ENCODE measurements at regions not wholly inside any gene's neighbourhood (a gene's known extent, or its start where the extent isn't known, plus 50 kb on each side); places are given as distances from the start of the nearest gene placed in this dataset.
A peak's percentile ranks its signal among the peaks of the same experiment; 100 is the strongest.

- no peak for DNase-seq
These were observed 58.7 kb downstream of the OTOL1 start for GRCh38 chr3:161555320-161555719.

GRCh38 chr3:161556533-161556932 lies 59.9 kb downstream of the OTOL1 start:
- no peak for DNase-seq

DNA sequence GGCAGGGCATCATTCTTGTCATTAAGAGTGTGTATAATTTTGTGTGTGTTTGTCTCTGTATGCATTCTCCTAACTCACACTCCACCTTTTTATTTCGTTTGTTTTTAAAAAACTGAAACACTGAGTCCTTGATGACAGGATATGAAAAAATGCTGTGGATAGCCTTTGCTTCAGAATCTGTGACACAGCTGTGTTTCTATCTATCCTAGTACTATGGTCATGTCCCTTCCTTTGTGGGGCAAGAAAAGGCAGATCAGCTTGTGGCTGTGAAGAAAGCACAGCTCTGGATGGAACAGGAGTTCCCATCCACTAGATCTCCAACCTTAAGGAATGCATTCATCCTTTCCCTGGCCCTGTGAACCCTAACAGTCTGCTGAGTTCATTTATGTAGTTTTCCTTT lies 60.3 kb downstream of the OTOL1 start:
- no peak for DNase-seq

DNA sequence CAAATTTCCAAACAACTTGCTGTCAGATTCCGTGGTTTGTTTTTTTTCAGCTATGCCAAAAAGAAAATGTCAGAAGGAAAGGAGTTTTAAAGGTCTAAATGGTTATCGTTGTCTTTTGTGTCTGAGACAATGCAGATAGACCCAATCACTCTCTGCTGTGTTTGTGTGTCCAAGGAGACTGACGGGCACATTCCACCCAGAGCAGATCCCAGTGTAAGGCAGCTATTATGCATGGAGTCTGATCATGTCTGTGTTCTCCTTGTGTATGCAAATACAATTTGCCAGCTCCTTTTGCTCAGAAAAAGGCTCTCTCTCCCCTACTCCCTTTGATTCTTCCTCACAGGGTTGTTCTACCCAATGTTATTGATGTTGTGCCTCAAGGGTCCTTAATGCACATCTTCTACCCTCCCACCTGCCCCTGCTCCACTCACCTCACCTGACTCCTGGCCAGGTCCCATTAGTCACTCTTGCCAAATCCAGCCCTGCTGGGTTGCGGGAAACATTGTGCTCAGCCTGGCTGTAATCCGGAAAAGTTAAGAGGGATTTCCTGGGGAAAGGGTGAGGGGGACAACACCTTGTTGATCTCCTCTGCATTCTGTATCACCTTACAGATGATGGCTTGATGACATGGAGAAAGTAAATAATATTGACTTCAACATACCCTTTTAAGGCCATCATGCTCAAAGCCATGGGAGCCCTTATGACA lies 61.0 kb downstream of the OTOL1 start:
- DNase-seq, result no peak

GRCh38 chr3:161558236-161558635 lies 61.6 kb downstream of the OTOL1 start:
- no peak for DNase-seq

- DNase-seq, result peak; percentile 59
These were observed 62.8 kb downstream of the OTOL1 start for GRCh38 chr3:161559177-161559998.

GRCh38 chr3:161560008-161560637 lies 63.5 kb downstream of the OTOL1 start:
- peak; percentile 5 for DNase-seq

- DNase-seq, result no peak
These were observed 71.2 kb downstream of the OTOL1 start for GRCh38 chr3:161567577-161568361.

DNA sequence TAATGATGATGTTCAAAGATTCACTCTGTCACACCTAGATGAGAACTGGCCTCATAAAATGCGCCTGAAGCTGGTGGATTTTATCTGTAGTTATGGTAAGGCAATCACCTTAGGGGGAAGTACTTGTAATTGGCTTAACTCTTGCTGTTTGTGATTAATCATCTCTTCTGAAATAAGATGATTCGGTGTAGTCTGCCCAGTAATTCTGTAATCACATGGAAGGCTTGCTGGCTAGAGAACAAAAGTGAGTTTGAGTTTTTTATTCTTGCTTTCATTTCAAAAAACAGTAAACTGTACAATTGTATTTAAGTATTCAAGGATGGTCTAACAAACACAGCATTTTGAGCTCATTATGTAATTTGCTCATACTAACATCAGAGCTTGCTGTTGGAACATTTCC lies 72.1 kb downstream of the OTOL1 start:
- no peak for DNase-seq

DNA sequence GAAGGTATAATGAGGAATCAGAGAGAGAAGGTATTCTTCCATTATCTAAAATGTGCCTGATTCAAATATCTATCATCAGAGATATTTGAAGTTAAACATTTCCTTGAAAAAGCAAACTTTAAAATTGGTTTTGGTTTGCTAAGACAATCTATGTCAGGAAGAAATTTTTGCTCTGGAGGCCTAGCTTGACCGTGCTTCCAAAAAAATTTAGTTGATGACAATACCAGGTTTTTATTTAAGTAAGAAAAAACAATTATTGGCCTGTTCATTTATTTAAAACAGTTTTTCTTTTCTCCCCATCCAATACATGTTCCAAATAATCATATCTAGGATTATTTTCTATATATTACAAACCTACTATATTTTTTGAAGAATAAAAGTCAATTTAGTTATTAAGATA lies 75.3 kb downstream of the OTOL1 start:
- DNase-seq, result no peak

DNA sequence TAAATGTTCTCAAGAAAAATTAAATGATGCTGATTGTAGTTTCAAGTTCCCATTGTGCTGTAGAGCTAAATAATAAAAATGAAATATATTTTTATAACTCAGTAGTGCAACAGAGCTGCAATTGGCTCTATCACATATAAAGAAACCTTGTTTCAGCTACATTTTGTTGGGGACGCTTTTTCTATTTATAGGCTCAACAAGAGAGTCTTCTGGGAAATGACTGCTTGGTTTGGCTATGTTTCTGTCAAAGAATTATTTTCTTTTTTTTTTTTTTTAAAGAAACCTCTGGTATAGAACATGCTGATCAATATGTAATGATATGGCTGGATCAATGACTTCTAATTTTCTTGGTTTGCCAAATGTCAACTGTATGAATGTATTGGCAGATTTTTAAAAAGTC lies 76.5 kb downstream of the OTOL1 start:
- no peak for DNase-seq

- no peak for DNase-seq
These were observed 79.3 kb downstream of the OTOL1 start for GRCh38 chr3:161575901-161576300.

GRCh38 chr3:161576311-161576710 lies 79.7 kb downstream of the OTOL1 start:
- DNase-seq, result no peak

DNA sequence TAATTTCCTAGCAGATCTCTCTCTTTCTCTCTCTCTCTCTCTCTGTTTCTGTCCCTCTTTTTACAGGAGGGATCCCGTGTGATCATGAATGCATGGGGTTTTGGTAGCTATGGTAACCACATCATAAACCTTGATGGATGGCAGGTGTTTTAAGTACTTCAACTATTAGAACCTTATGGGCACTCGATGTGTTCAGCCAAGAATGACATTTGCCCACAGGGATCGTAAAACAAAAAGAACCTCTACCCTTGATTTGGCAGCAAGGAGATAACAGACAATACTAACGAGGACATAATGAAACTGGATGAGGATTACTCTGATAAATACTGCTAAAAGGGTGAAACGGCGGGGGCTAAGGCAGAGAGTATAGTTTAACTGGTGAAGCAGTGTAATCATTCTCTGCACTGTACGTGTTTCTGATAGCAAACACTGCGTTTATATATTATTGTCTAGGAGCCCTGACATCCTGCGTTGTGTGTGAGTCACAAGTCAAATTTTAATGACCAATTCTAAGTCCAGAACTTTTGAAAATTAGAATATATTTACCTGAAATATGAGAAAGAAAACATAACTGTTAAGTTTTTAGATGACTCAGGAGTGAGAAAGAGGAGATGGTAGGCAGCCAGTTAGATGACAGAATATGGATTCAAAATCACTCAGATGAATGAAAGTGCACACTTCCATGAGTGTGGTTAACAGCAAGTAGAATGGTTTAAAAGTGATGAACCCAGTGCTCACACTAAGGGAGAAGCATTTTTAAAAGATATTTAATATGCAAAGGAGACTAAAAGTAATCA lies 80.3 kb downstream of the OTOL1 start:
- DNase-seq, result peak; percentile 87

- no peak for DNase-seq
These were observed 81.1 kb downstream of the OTOL1 start for GRCh38 chr3:161577662-161578061.

DNA sequence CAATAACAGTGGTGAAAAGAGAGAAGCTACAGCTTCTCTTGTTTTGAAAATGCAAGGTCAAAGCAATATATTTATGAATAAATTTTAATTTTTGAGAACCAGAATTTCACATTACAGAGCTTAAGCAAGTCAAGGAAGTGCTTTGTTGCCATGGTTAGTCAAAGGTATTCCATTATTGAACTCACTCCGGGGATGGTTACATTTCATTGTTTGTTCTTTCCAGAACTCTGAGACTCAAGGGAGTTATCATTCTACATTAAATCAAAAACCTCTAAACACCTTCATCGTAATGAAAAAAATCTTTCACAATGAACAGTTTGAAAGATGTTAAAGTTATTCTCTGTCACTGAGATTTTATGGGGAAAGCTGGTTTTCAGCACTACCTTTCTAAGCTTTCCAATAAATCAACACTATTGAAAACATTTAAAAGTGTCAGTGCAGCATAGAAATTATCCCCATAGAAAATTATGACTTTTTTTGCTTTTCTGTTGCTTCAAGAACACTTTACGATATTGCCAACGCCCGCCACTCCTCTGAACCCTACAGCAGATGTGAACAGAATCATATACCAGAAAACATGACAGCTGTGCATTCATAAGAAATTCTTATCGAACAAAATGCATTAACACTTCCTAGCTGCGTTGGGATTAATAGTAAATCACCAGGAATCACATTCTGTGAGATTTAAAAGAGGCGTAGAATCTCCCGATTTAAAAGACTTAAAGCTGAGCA lies 83.0 kb downstream of the OTOL1 start:
- no peak for DNase-seq

DNA sequence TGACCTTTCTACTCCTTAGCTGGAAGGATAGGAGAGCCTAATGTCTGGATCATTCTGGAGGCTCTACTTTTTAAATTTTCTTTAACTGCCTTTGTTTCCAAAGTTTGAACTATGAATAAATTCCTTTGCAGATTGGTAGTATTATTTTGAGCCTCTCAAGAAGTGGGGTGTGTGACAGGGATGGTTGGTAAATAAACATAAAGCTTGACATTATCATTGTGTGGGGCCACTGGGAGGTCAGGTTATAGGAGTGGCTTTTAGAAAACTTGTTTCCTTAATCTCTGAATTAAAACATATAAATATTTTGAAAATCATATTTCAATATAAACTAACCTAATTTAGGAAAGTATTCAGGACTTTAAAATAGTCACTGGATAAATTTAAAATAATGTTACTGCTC lies 89.3 kb downstream of the OTOL1 start:
- no peak for DNase-seq

- no peak for DNase-seq
These were observed 90.1 kb downstream of the OTOL1 start for GRCh38 chr3:161586556-161587235.

DNA sequence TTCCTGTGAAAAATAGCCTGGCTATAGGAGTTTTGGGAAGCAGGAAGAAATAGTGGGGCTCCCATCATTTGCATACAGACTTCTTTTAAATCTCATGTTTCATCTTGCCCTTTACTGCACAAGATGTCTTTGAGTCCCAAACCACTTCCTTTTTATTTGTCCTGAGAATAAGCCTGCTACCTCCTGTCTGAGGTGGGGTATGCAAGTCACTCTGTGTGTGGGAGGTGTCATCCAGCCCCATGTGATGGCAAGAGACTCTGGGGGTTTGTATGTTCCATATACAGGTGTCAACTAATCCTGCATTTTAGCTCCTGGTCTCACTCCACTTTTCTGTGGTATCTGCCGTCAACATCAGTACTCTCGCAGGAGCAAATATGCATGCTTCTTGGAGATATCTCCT lies 102.0 kb downstream of the OTOL1 start:
- no peak for DNase-seq

- DNase-seq, result peak; percentile 35
These were observed 103.1 kb downstream of the OTOL1 start for GRCh38 chr3:161599697-161600096.

DNA sequence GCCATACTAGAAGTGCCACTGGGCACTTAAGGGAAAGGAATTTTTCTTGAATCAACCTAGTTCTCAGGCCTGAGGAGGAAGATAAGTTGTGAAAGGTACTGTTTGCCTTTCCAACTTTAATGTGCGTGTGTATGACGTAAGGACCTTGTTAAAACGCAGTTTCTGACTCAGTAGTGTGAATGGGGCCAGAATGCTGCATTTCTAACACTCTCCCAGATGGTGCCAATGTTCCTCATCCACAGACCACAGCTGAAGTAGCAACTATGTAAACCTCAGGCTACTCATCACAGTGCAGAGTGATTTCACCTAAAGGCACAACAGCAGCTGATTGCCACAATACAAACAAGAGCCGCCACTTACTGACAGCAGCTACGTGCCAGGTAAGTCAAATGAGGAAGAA lies 103.6 kb downstream of the OTOL1 start:
- peak; percentile 31 for DNase-seq
